GM23338 (cell line): ENCODE measurements at regions not wholly inside any gene's neighbourhood (a gene's known extent, or its start where the extent isn't known, plus 50 kb on each side); places are given as distances from the start of the nearest gene placed in this dataset.

Experiments used
- CREB1 ChIP-seq: fragments of 250-450 bp; sonication (Bioruptor Pico); IDR thresholded peaks from 2 replicates; pipeline ENCODE4 v1.5.0; 2020; ENCODE audit warnings: low read depth, mild to moderate bottlenecking, moderate library complexity
- CTCF ChIP-seq, 2 experiments: fragments of 200-600 bp in 1 of 2; sonication (generic) in 1 of 2; conservative IDR thresholded peaks; 2 replicates each; pipeline versions ENCODE4 v1.5.1 to v1.6.1; 2016 to 2017; ENCODE audit warnings: antibody characterized with exemption in 2 of 2, low read depth in 2 of 2, mild to moderate bottlenecking in 2 of 2, moderate library complexity in 1 of 2
- EZH2 ChIP-seq: fragments of 200-600 bp; sonication (generic); IDR thresholded peaks from one replicate; pipeline ENCODE4 v1.8.0; 2017; ENCODE audit warnings: antibody characterized with exemption, mild to moderate bottlenecking, low read depth; ENCODE audit not compliant: unreplicated experiment
- EZH2phosphoT487 ChIP-seq: fragments of 200-600 bp; sonication (generic); IDR thresholded peaks from one replicate; pipeline ENCODE4 v1.8.1; 2018; ENCODE audit warnings: antibody characterized with exemption; ENCODE audit not compliant: unreplicated experiment
- JUNB ChIP-seq: IDR thresholded peaks from one replicate; pipeline ENCODE4 v1.6.1; 2016; ENCODE audit warnings: antibody characterized with exemption; ENCODE audit not compliant: unreplicated experiment
- POLR2AphosphoS5 ChIP-seq: IDR thresholded peaks from 2 replicates; pipeline ENCODE4 v1.6.1; 2016; ENCODE audit warnings: antibody characterized with exemption, low read depth
- REST ChIP-seq: IDR thresholded peaks from one replicate; pipeline ENCODE4 v1.6.1; 2018; ENCODE audit warnings: antibody characterized with exemption; ENCODE audit not compliant: unreplicated experiment
- STAT1 ChIP-seq: IDR thresholded peaks from one replicate; pipeline ENCODE4 v1.6.1; 2016; ENCODE audit warnings: antibody characterized with exemption; ENCODE audit not compliant: unreplicated experiment
- ZNF114 ChIP-seq: fragments of 250-450 bp; sonication (Bioruptor Pico); IDR thresholded peaks from 2 replicates; pipeline ENCODE4 v1.5.0; 2020; ENCODE audit warnings: mild to moderate bottlenecking, moderate library complexity
- ZNF331 ChIP-seq: fragments of 250-450 bp; sonication (Bioruptor Pico); IDR thresholded peaks from 2 replicates; pipeline ENCODE4 v1.5.0; 2020; ENCODE audit warnings: low read depth, mild to moderate bottlenecking, moderate library complexity
- ZNF462 ChIP-seq: fragments of 250-450 bp; sonication (Bioruptor Pico); IDR thresholded peaks from 2 replicates; pipeline ENCODE4 v1.5.0; 2020; ENCODE audit warnings: mild to moderate bottlenecking, moderate library complexity
- TF ChIP-seq, protein P1 (sequence below): IDR thresholded peaks from 2 replicates; pipeline ENCODE4 v1.6.1; 2016; ENCODE audit warnings: antibody characterized with exemption

DNA sequence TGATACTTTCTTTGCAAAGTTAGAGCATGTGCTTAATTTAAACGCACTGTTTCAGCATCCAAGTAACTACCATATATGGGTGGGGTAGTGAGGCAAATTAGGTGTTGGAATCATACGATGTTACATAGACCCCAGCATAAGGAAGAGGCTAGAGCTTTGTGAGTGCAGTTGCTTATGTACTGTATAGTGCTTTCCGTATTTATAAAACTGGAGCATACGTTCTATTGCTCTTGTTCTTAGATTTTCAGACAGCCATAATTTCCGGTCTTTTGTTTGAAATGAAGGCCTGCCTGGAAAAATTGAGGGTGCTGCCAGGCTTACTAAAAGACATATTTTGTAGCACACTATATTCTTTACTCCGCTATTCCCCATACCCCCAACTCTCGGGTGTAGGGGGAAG, 335.7 kb downstream of the FOXG1 start:
- TF ChIP-seq CTCF (conservative IDR thresholded peaks at IDR 0.05; ENCODE audit: low read depth in 2 of 2): no peak
- TF ChIP-seq POLR2AphosphoS5: no peak
- no peak for TF ChIP-seq EZH2
- TF ChIP-seq REST: no peak
- TF ChIP-seq EZH2phosphoT487: no peak
- TF ChIP-seq ZNF114 (CRISPR knock-in tag): no peak
- TF ChIP-seq ZNF462 (CRISPR knock-in tag): no peak
- TF ChIP-seq JUNB: no peak
- TF ChIP-seq STAT1: no peak
- TF ChIP-seq CREB1 (CRISPR knock-in tag): no peak
- TF ChIP-seq, protein P1, sequence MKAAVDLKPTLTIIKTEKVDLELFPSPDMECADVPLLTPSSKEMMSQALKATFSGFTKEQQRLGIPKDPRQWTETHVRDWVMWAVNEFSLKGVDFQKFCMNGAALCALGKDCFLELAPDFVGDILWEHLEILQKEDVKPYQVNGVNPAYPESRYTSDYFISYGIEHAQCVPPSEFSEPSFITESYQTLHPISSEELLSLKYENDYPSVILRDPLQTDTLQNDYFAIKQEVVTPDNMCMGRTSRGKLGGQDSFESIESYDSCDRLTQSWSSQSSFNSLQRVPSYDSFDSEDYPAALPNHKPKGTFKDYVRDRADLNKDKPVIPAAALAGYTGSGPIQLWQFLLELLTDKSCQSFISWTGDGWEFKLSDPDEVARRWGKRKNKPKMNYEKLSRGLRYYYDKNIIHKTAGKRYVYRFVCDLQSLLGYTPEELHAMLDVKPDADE: no peak
- TF ChIP-seq ZNF331: no peak
